ENCODE measurements at regions not wholly inside any gene's neighbourhood (a gene's known extent, or its start where the extent isn't known, plus 50 kb on each side); places are given as distances from the start of the nearest gene placed in this dataset.

DNA sequence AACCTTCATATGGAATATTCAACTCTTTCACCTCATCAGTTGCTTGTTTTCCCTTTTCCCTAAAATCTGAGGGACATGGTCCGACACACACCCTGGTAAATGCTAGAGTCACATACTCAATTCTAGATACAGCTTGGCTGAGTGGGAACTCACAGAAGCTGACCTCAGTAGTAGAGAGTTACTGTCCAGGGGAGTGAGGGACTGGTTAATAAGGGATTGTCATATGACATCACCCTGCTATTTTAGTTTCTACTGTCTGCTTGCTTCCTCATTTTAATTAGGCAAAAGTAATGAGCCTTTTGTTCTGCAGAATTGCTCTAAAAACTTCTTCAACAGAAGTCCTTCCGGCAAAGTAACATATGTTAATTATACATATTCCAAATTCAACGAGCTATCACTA, 244.5 kb downstream of the ZIC4 start:
- TF ChIP-seq EZH2phosphoT487 (IDR thresholded peaks at IDR 0.05; ENCODE audit: borderline replicate concordance): no peak
- TF ChIP-seq, protein P1, sequence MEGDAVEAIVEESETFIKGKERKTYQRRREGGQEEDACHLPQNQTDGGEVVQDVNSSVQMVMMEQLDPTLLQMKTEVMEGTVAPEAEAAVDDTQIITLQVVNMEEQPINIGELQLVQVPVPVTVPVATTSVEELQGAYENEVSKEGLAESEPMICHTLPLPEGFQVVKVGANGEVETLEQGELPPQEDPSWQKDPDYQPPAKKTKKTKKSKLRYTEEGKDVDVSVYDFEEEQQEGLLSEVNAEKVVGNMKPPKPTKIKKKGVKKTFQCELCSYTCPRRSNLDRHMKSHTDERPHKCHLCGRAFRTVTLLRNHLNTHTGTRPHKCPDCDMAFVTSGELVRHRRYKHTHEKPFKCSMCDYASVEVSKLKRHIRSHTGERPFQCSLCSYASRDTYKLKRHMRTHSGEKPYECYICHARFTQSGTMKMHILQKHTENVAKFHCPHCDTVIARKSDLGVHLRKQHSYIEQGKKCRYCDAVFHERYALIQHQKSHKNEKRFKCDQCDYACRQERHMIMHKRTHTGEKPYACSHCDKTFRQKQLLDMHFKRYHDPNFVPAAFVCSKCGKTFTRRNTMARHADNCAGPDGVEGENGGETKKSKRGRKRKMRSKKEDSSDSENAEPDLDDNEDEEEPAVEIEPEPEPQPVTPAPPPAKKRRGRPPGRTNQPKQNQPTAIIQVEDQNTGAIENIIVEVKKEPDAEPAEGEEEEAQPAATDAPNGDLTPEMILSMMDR (conservative IDR thresholded peaks at IDR 0.05; ENCODE audit: low read length): no peak
